ENCODE measurements at regions not wholly inside any gene's neighbourhood (a gene's known extent, or its start where the extent isn't known, plus 50 kb on each side); places are given as distances from the start of the nearest gene placed in this dataset.

DNA sequence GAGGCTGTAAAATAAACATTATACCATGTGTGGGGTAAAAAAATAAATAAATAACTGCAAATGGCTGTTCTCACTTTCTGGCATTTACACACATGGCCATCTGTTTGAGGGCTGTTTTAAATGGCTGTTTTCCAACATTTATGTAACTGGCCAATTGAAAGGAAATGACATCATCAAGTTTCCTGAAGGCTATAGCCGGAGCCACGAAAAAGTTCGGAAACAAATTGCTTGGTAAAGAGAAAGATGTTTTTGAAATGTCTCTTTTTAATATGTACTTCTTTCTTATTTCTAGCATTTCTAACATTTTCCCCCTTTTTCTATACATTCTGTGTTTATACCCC is 95.4 kb upstream of the DAB2 start:
- Histone ChIP-seq H2AFZ (ENCODE audit: low read length) (no peak overlapping the region), H3K4me1 (ENCODE audit: low read length) (peaks cover 28% of the 10 kb centered on the region), H3K36me3 (replicated peaks; ENCODE audit: insufficient read depth, low read length) (no peaks in the 10 kb centered on the region), H3K4me3 (ENCODE audit: low read length) (no peak overlapping the region), H4K20me1 (ENCODE audit: insufficient read depth, low read length) (no peaks in the 10 kb centered on the region), H3K9me3 (replicated peaks; ENCODE audit: insufficient read depth, low read length) (no peaks in the 10 kb centered on the region), H3K27ac (ENCODE audit: low read length) (no peak overlapping the region), H3K9ac (ENCODE audit: low read length) (no peak overlapping the region), H3K27me3 (replicated peaks; ENCODE audit: insufficient read depth, low read length) (no peaks in the 10 kb centered on the region), H3K79me2 (ENCODE audit: low read length) (no peaks in the 10 kb centered on the region), H3K9me2 (replicated peaks; ENCODE audit: insufficient read depth, low read length) (no peaks in the 10 kb centered on the region), H3F3A (ENCODE audit: insufficient read depth, low read length) (peaks cover 11% of the 10 kb centered on the region; the same call in 1 of the 2 replicates), H3K4me2 (ENCODE audit: low read depth, low read length) (no peak overlapping the region)
- no peak for DNase-seq
- TF ChIP-seq EZH2 (optimal IDR thresholded peaks at IDR 0.05; ENCODE audit: low read depth, low read length) (no peak), CTCF (IDR thresholded peaks at IDR 0.05; ENCODE audit: low read length) (no peak), EZH2phosphoT487 (IDR thresholded peaks at IDR 0.05; ENCODE audit: low read length) (no peak)

- Histone ChIP-seq H3K27ac (ENCODE audit: low read length) (no peak overlapping the region), H3K79me2 (ENCODE audit: low read length) (no peaks in the 10 kb centered on the region), H3K9me2 (replicated peaks; ENCODE audit: insufficient read depth, low read length) (no peaks in the 10 kb centered on the region), H3K9me3 (replicated peaks; ENCODE audit: insufficient read depth, low read length) (no peaks in the 10 kb centered on the region), H3K27me3 (replicated peaks; ENCODE audit: insufficient read depth, low read length) (no peaks in the 10 kb centered on the region), H3K4me3 (ENCODE audit: low read length) (no peak overlapping the region), H4K20me1 (ENCODE audit: insufficient read depth, low read length) (no peaks in the 10 kb centered on the region), H3K4me1 (ENCODE audit: low read length) (peaks cover 28% of the 10 kb centered on the region), H3K36me3 (replicated peaks; ENCODE audit: insufficient read depth, low read length) (no peaks in the 10 kb centered on the region), H3F3A (ENCODE audit: insufficient read depth, low read length) (peaks cover 11% of the 10 kb centered on the region; the same call in 1 of the 2 replicates), H3K4me2 (ENCODE audit: low read depth, low read length) (no peak overlapping the region), H2AFZ (ENCODE audit: low read length) (no peak overlapping the region), H3K9ac (ENCODE audit: low read length) (no peak overlapping the region)
- DNase-seq, result peak; percentile 14
- TF ChIP-seq EZH2 (optimal IDR thresholded peaks at IDR 0.05; ENCODE audit: low read depth, low read length) (no peak), EZH2phosphoT487 (IDR thresholded peaks at IDR 0.05; ENCODE audit: low read length) (no peak), CTCF (IDR thresholded peaks at IDR 0.05; ENCODE audit: low read length) (no peak)
These were observed 94.9 kb upstream of the DAB2 start for GRCh38 chr5:39519566-39520231.

DNA sequence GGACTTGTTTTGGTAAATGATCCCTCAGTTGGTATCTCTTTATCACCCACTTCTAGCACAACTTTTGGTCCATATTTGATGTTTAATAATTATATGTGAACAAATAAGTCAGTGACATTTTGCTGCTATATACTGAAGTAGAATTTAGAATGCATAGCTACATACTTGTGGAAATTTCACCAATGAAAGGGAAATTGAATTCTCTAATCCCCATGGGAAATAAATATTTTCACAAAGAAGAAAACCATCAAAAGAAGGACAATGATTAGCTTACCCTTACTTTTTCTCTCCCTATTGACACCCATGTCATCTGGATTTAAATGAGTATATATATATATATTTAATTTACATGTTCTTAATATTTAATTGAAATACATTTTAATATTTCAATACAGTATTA is 94.3 kb upstream of the DAB2 start:
- Histone ChIP-seq H3K79me2 (ENCODE audit: low read length) (no peaks in the 10 kb centered on the region), H3K4me3 (ENCODE audit: low read length) (no peak overlapping the region), H3F3A (ENCODE audit: insufficient read depth, low read length) (peaks cover 11% of the 10 kb centered on the region; the same call in 1 of the 2 replicates), H3K27ac (ENCODE audit: low read length) (no peak overlapping the region), H3K4me2 (ENCODE audit: low read depth, low read length) (no peak overlapping the region), H2AFZ (ENCODE audit: low read length) (no peak overlapping the region), H3K9me3 (replicated peaks; ENCODE audit: insufficient read depth, low read length) (no peaks in the 10 kb centered on the region), H3K27me3 (replicated peaks; ENCODE audit: insufficient read depth, low read length) (no peaks in the 10 kb centered on the region), H4K20me1 (ENCODE audit: insufficient read depth, low read length) (no peaks in the 10 kb centered on the region), H3K4me1 (ENCODE audit: low read length) (peaks cover 28% of the 10 kb centered on the region), H3K36me3 (replicated peaks; ENCODE audit: insufficient read depth, low read length) (no peaks in the 10 kb centered on the region), H3K9me2 (replicated peaks; ENCODE audit: insufficient read depth, low read length) (no peaks in the 10 kb centered on the region), H3K9ac (ENCODE audit: low read length) (no peak overlapping the region)
- DNase-seq, result no peak
- TF ChIP-seq EZH2phosphoT487 (IDR thresholded peaks at IDR 0.05; ENCODE audit: low read length) (no peak), CTCF (IDR thresholded peaks at IDR 0.05; ENCODE audit: low read length) (no peak), EZH2 (optimal IDR thresholded peaks at IDR 0.05; ENCODE audit: low read depth, low read length) (no peak)

All from MM.1S (cell line).